Sigmoid colon (tissue), 6 donors: ENCODE measurements at regions not wholly inside any gene's neighbourhood (a gene's known extent, or its start where the extent isn't known, plus 50 kb on each side); places are given as distances from the start of the nearest gene placed in this dataset.

Experiments used
- DNase-seq: peaks from one replicate; pipeline ENCODE4 v3.0.0-alpha.2; 2019
- H3K27ac ChIP-seq, 4 donors: fragments of 200-600 bp; sonication (generic); one replicate each; pipeline ENCODE4 v1.5.1; 2016 to 2019; ENCODE audit warnings: mild to moderate bottlenecking in 1 of 4
- H3K27me3 ChIP-seq, 3 donors: fragments of 200-600 bp; sonication (generic); one replicate each; pipeline ENCODE4 v1.5.1; 2019; ENCODE audit warnings: mild to moderate bottlenecking in 1 of 3
- H3K36me3 ChIP-seq, 4 donors: fragments of 200-600 bp; sonication (generic); one replicate each; pipeline ENCODE4 v1.5.1; 2016 to 2019
- H3K4me1 ChIP-seq, 4 donors: fragments of 200-600 bp; sonication (generic); one replicate each; pipeline ENCODE4 v1.5.1; 2017 to 2019
- H3K4me3 ChIP-seq, 4 donors: fragments of 200-600 bp; sonication (generic); one replicate each; pipeline ENCODE4 v1.5.1; 2017 to 2019; ENCODE audit warnings: mild to moderate bottlenecking in 2 of 4, moderate library complexity in 1 of 4
- H3K9me3 ChIP-seq, 4 donors: fragments of 200-600 bp in 3 of 4; sonication (generic) in 3 of 4; one replicate each; pipeline versions ENCODE4 v1.5.1 to v1.6.1; 2013 to 2019
- CTCF ChIP-seq, 4 experiments: fragments of 450-650 bp in 3 of 4; fragments of 200-600 bp in 1 of 4; IDR thresholded peaks; one replicate each; pipeline ENCODE4 v1.5.1; 2016 to 2019; ENCODE audit warnings: antibody characterized with exemption in 4 of 4, mild to moderate bottlenecking in 3 of 4, moderate library complexity in 2 of 4
- EP300 ChIP-seq, 4 donors: sonication (generic); formaldehyde crosslinking; IDR thresholded peaks; one replicate each; pipeline ENCODE4 v1.6.1; 2017; ENCODE audit warnings: antibody characterized with exemption in 4 of 4
- POLR2A ChIP-seq, 2 donors: fragments of 450-650 bp; IDR thresholded peaks; one replicate each; pipeline ENCODE4 v1.6.1; 2016; ENCODE audit warnings: antibody characterized with exemption in 2 of 2, mild to moderate bottlenecking in 2 of 2, moderate library complexity in 2 of 2
- POLR2AphosphoS5 ChIP-seq, 4 donors: sonication (generic); formaldehyde crosslinking; IDR thresholded peaks; one replicate each; pipeline ENCODE4 v1.6.1; 2017; ENCODE audit warnings: antibody characterized with exemption in 4 of 4
- WGBS, 2 donors: extraction: QIAGEN DNeasy Blood & Tissue Kit; methylation state at CpG; one replicate each; pipeline ENCODE4 v1.1.7; 2013; 5-methylcytosine and 5-hydroxymethylcytosine counted together
- intact Hi-C: fragments of 100-400 bp; cut with DNase I; formaldehyde crosslinking; loops from one replicate; pipeline ENCODE4 v1.15.1; 2023
- donor health status: healthy with polysubstance abuse.
- donor health status: healthy.

GRCh38 chr6:66336176-66336575 is 629.1 kb upstream of the EYS start:
- no peak overlapping the region for H3K27ac ChIP-seq
- no peaks in the 10 kb centered on the region for H3K36me3 ChIP-seq
- H3K27me3 ChIP-seq = no peaks in the 10 kb centered on the region
- 70 to 73% methylated on average over 1 of the region's 1 CpG for WGBS, 2 donors
- no peaks in the 10 kb centered on the region for H3K9me3 ChIP-seq
- no peaks in the 10 kb centered on the region for H3K4me1 ChIP-seq
- TF ChIP-seq POLR2AphosphoS5 (IDR thresholded peaks at IDR 0.05) (no peak), CTCF (IDR thresholded peaks at IDR 0.05) (no peak), EP300 (IDR thresholded peaks at IDR 0.05) (no peak), POLR2A (IDR thresholded peaks at IDR 0.05) (no peak)
- DNase-seq = no peak
- intact Hi-C loops = no loop called here
- H3K4me3 ChIP-seq = no peak overlapping the region

GRCh38 chr6:66328200-66328599 is 621.2 kb upstream of the EYS start:
- Histone ChIP-seq H3K36me3 (no peaks in the 10 kb centered on the region), H3K27ac (no peak overlapping the region), H3K4me3 (no peak overlapping the region), H3K9me3 (peaks cover 0 to 2% (median 0%) of the 10 kb centered on the region in 4 donors), H3K27me3 (no peaks in the 10 kb centered on the region), H3K4me1 (no peaks in the 10 kb centered on the region)
- TF ChIP-seq POLR2A (IDR thresholded peaks at IDR 0.05) (no peak), EP300 (IDR thresholded peaks at IDR 0.05) (no peak), CTCF (IDR thresholded peaks at IDR 0.05) (no peak)
- WGBS, 2 donors = 80 to 85% methylated on average over 3 of the region's 3 CpGs
- DNase-seq = no peak
- intact Hi-C loops = no loop called here

- intact Hi-C loops = no loop called here
- Histone ChIP-seq H3K36me3 (no peaks in the 10 kb centered on the region), H3K4me1 (no peaks in the 10 kb centered on the region), H3K27ac (no peak overlapping the region), H3K9me3 (peaks cover 0 to 2% (median 0%) of the 10 kb centered on the region in 4 donors), H3K4me3 (no peak overlapping the region), H3K27me3 (no peaks in the 10 kb centered on the region)
- TF ChIP-seq POLR2A (IDR thresholded peaks at IDR 0.05) (no peak), CTCF (IDR thresholded peaks at IDR 0.05) (no peak), POLR2AphosphoS5 (IDR thresholded peaks at IDR 0.05) (no peak), EP300 (IDR thresholded peaks at IDR 0.05) (no peak)
- 70 to 72% methylated on average over 3 of the region's 3 CpGs for WGBS, 2 donors
- DNase-seq = no peak
These were observed 619.2 kb upstream of the EYS start for GRCh38 chr6:66326228-66326627.

GRCh38 chr6:66321017-66321416 is 614.0 kb upstream of the EYS start:
- intact Hi-C loops = no loop called here
- H3K4me3 ChIP-seq = no peak overlapping the region
- no peaks in the 10 kb centered on the region for H3K4me1 ChIP-seq
- H3K27me3 ChIP-seq = no peaks in the 10 kb centered on the region
- no peak for DNase-seq
- no peak for TF ChIP-seq POLR2AphosphoS5 (IDR thresholded peaks at IDR 0.05)
- no peak for TF ChIP-seq CTCF (IDR thresholded peaks at IDR 0.05)
- TF ChIP-seq EP300 (IDR thresholded peaks at IDR 0.05) = no peak
- TF ChIP-seq POLR2A (IDR thresholded peaks at IDR 0.05) = no peak
- 80 to 90% methylated on average over 6 of the region's 6 CpGs for WGBS, 2 donors
- no peaks in the 10 kb centered on the region for H3K9me3 ChIP-seq
- no peak overlapping the region for H3K27ac ChIP-seq
- H3K36me3 ChIP-seq = no peaks in the 10 kb centered on the region

GRCh38 chr6:66307490-66307889 is 600.5 kb upstream of the EYS start:
- H3K27me3 ChIP-seq = no peaks in the 10 kb centered on the region
- no peak overlapping the region for H3K27ac ChIP-seq
- H3K36me3 ChIP-seq = no peaks in the 10 kb centered on the region
- intact Hi-C loops = no loop called here
- no peak for TF ChIP-seq POLR2A (IDR thresholded peaks at IDR 0.05)
- no peak for TF ChIP-seq EP300 (IDR thresholded peaks at IDR 0.05)
- TF ChIP-seq CTCF (IDR thresholded peaks at IDR 0.05) = no peak
- no peak for TF ChIP-seq POLR2AphosphoS5 (IDR thresholded peaks at IDR 0.05)
- H3K4me1 ChIP-seq = no peaks in the 10 kb centered on the region
- no peak for DNase-seq
- WGBS, 2 donors = 96 to 97% methylated on average over 2 of the region's 2 CpGs
- H3K4me3 ChIP-seq = no peak overlapping the region
- peaks cover 0 to 10% (median 3%) of the 10 kb centered on the region in 4 donors for H3K9me3 ChIP-seq
